IPS-NIHi11 (cell line): ENCODE measurements at regions not wholly inside any gene's neighbourhood (a gene's known extent, or its start where the extent isn't known, plus 50 kb on each side); places are given as distances from the start of the nearest gene placed in this dataset.

Source experiments
- DNase-seq: peaks from one replicate; pipeline ENCODE4 v3.0.0; 2012; ENCODE audit warnings: mixed read lengths, low spot score

DNA sequence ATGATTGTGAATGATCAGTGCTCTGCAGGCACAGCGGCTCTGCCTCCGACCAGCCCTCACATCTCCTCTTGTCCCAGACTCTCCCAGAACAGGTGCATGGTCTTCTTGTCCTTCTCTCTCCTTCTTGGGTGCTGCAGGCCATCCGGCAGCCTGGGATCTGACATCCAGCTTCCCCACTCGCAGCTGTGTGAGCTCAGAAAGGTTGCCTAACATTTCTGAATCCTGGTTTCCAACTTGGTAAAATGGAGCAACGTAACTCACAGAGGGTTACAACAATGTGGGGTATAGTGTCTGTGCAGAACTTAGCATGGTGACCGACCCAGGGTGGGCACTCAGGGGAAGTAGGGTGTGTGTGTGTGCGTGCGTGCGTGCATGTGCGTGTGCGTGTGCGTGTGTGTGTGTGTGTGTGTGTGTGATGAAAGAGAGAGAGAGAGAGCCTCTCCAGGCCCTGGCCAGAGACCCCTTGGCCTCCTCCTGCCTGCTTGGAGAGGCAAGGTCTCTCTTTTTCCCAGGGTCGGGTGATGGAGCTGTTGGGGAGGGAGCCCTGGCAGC is 110.1 kb downstream of the SNX5 start:
- no peak for DNase-seq

GRCh38 chr20:17857639-17858449 is 110.8 kb downstream of the SNX5 start:
- DNase-seq, result no peak

GRCh38 chr20:17856837-17857605 is 111.6 kb downstream of the SNX5 start:
- no peak for DNase-seq

- DNase-seq, result no peak
Measured at GRCh38 chr20:17856024-17856564, 112.5 kb downstream of the SNX5 start.

DNA sequence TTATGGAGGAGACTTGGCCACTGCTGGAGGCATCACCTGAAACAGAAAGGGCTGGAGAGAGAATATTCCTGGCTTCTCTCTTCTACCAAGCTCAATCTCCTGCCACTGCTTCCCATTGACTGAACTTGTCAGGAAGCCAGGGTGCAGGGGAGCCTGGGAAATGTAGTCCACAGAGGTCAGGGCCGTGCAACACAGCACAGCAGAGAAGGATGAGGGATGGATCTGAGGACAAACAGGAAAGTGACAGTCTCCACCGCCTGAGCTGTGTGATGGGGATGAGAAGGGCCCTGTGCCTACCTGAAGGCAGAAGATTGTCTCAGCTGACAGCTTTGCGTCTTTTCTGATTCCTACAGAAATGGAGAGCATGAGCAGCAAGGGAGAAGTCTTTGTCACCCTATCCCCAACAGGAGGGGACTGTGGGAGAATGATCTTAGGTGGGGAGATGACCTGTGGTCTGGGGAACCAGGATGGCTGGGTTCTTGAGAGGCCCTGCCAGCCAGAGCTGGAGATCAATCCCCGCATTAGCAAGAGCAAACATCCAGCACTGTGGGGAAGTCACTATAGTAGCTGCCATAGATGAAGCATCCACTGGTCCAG is 114.2 kb downstream of the SNX5 start:
- peak; percentile 72 for DNase-seq

- no peak for DNase-seq
Measured at GRCh38 chr20:17852323-17852722, 116.3 kb downstream of the SNX5 start.

GRCh38 chr20:17850684-17851026 is 117.9 kb downstream of the SNX5 start:
- no peak for DNase-seq

DNA sequence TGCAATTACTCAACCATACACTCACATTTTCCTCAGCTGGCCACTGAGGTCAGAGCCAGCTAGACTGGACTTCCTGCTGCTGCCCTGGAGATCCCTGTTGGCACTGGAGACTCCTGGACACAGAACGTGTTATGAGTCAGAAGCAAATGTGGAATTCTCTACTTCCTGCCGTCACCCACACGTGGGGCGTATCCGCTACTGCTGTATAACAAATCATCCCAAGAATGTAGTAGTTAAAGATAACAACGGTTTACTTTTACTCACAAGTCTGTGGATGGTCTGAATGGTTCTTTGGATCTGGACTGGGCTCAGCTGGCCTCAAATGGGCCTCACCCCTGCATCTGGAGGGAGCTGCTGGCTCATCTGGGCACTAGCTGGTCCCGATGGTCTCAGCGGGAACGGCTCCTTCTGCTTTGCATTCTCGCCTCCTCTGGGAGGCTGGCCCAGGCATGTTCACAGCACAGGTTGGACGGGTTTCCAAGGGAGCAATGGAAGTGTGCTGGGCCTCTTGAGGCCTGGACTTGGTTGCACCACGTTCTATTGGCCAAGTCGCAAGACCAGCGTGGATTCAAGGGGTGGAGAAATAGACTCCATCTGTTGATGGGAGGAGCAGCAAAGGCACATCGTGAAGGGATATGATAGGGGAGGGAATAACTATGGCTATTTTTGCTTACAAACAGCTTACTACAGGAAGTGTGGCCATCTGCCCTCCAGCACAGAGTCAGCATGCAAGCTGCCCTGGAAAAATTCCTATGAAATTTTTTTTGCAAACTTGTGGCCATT is 118.5 kb downstream of the SNX5 start:
- DNase-seq, result no peak

DNA sequence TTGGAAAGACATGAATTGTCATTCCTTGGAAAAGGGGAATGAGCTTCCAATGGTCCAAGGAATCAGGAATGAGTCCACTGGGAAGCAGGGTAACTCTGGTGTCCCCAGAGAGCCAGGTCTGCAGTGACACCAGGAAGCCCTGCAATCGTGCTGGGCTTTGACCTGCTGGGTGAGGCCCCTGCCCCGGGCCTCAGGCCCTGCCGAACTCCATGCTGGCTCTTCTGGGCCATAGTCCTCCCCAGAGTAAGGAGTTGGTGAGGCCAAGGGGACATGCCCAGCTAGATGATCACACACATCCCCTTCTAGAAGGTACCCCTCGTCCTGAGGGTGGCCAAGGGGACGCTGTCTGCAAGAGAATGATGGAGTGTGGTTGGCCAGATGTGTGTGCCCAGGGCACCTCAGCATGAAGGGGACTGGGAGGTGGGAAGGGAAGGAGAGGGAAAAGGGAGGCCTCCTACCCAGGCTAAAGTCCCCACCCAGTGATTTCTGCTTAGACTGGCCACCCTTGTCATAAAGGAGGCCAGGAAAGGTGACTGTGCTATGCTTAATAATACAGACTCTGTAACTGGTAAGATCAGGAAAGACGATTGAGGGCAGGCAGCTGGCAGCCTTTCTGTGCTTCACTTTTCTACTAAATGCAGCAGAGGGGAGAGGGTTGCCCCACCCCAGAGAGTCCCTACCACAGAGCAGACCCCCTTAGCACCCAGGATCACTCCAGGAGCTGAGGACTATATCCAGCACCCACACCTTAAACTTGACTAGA is 119.3 kb downstream of the SNX5 start:
- no peak for DNase-seq

DNA sequence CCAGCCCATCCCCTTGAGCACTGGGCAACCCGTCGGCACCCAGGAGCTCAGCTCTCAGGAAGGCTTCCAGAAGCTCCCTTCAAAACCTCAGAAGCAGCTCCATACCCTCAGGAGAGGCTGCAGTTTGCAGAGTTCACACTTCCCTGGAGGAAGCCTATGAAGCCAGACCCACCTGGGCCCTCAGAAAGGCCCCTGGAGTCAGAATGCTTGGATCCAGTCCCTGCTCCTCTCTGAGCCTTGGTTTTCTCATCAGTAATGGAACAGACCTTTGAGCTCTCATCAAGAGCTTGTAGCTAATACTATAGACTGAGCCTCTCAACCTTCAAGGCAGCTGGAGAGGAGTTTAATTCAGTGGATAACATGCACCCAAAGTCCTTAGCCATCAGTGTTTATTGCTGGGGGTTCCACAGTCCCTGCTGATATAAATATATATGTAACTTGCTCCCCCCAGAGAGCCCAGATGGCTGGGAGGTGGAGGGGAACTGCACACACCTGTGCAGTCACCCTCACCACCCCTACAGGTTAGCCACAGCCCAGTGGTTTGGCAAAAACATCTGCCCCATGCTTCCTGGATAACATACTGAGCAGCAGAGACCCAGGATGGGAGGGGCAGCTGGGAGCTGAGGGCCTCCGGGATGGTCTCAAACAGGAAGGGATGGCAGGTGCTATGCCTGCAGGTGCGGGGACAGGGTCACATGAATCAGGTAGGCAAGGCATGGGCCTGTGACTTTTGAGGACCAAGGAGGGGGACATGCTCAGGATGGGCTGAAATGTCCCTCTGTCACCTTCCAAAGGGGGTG is 120.1 kb downstream of the SNX5 start:
- DNase-seq, result no peak

DNA sequence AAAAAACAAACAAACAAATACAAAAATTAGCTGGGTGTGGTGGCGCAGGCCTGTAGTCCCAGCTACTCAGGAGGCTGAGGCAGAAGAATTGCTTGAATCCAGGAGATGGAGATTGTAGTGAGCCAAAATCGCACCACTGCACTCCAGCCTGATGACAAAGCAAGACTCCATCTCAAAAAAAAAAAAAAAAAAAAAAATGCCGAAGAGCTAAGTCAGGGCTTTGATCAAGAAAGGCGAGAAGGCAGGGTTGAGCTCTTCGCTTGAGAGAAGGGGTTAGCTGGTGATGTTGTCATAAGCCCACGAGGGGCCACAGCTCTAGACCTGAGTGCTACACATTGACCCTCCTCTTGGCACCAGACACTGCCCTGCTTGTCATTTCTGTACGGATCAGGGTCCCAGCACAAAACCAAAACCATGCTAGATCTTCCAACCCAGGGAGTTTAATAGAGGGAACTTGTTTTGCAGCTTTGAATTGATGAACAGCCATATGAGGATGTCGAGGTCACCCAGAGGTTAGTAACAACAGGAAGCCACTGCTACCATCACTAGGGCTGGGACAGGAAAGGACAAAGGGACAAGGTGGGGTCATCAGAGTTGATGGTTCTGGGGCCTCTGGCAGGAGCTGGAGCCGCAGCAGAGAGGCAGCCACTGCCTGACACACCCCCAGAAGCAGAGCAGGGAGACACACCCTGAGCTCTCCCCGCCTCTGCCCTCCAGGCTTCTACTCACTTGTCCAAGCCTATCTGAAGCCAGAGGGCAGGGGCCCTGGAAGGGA is 122.7 kb downstream of the SNX5 start:
- DNase-seq, result no peak

DNA sequence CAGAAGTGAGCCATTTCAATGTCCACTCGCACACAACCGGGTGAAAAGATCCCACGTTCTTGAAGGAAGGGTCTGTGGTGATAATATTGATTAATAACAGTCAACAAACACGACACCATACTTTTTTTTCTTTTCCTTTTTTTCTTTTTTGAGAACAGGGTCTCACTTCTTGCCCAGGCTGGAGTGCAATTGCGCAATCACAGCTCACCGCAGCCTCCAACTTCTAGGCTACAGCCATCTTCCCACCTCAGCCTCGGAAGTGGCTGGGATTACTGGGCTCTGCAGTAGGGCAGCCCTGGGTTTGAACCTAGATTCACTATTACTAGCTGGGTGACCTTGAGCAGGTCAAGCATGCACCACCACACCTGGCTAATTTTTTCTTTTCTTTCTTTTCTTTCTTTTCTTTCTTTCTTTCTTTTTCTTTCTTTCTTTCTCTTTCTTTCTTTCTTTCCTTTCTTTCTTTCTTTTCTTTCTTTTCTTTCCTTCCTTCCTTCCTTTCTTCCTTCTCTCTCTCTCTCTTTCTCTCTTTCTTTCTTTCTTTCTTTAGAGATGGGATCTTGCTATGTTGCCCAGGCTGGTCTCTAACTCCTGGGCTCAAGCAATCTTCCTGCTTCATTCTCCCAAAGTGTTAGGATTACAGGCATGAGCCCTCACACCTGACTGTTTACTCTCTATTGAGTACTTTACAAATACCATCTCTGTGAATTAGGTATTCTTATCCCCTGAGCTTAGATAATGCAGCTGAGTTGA is 123.9 kb downstream of the SNX5 start:
- no peak for DNase-seq

- DNase-seq, result no peak
Measured at GRCh38 chr20:17844133-17844429, 124.5 kb downstream of the SNX5 start.

GRCh38 chr20:17843246-17844132 is 125.1 kb downstream of the SNX5 start:
- no peak for DNase-seq

GRCh38 chr20:17841751-17842215 is 126.8 kb downstream of the SNX5 start:
- no peak for DNase-seq

DNA sequence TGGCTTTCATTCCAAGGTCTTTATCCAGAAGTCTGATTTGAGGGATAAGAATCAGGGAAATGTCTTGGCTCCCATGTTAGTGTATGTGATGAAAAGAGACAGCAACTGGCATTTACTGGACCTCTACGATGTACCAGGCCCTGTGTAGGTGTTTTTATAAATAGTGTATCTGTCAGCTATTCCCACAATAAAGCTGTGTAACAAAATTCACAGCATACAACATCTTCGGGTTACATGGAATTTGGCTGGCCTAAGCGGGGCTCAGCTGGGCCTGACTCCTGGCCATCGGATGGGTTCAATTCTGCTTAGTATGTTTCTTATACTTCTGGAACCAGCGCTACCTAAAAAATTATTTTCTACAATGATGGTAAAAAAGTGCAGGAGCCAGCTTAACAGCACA is 128.2 kb downstream of the SNX5 start:
- DNase-seq, result no peak

DNA sequence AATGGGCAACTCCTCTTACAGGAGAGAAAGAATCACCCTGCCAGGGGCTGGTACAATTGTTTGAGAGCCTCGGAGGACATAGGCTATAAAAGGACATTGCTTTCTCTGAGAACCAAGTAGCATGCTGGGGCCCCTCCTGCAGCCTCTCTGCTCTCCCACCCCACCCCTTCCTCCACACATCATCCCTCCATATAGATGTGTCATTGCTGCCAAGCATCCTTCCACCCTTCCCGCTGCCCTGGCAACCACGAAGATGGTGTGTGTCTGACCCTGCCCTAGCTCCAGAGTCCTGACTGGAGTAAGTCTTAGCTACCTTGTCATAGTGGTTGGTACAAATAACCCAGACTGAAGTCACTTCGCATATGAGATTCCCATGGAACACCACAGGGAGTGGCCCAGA is 129.7 kb downstream of the SNX5 start:
- DNase-seq, result no peak

DNA sequence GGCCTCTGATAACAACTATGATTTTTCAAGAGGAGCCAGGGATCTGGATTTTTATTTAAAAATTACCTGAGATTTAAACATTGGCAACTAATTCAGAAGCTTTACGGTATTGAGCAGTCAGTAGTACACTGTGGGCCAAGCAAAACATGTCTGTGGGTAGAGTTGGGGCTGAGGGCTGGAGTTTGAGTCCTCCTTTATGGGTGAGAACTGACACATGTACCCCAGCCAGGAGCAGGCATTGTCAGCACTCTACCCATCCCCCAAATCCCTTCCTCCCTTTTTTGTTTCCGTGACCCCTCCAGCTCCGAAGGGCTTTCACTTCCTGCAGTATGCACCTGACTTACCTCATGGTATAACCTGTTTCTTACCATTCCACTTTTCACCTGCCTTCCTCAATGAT is 131.4 kb downstream of the SNX5 start:
- DNase-seq, result no peak
